ENCODE measurements at regions not wholly inside any gene's neighbourhood (a gene's known extent, or its start where the extent isn't known, plus 50 kb on each side); places are given as distances from the start of the nearest gene placed in this dataset.

GRCh38 chr10:117748058-117748457 lies 205.5 kb downstream of the EMX2 start:
- DNase-seq (ENCODE audit: low read depth) = no peak
- TF ChIP-seq CTCF (IDR thresholded peaks at IDR 0.05; ENCODE audit: insufficient read depth, low read depth, low read length) = no peak
- no peak overlapping the region for H3K4me3 ChIP-seq (ENCODE audit: low read depth, low read length)

- no peak for TF ChIP-seq CTCF (IDR thresholded peaks at IDR 0.05; ENCODE audit: insufficient read depth, low read depth, low read length)
- H3K4me3 ChIP-seq (ENCODE audit: low read depth, low read length) = no peak overlapping the region
- DNase-seq (ENCODE audit: low read depth) = no peak
Measured at GRCh38 chr10:117750616-117751015, 208.1 kb downstream of the EMX2 start.

DNA sequence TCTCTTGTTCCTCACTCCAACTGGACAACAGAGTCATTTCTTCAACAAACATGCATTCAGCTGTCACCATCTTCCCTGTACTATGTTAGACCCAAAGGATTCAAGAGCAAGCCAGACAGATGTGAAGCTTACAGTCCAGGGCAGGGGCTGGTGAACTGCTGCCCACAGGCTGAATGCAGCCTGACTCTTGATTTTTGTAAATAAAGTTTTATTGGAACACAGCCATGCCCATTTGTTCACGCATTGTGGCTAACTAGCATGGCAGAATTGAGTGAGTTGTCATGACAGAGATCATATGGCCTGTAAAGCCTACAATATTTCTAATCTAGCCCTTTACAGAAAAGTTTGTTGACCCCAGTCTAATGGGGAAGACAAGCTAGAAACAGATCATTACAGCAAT lies 208.7 kb downstream of the EMX2 start:
- no peak for TF ChIP-seq CTCF (IDR thresholded peaks at IDR 0.05; ENCODE audit: insufficient read depth, low read depth, low read length)
- no peak for DNase-seq (ENCODE audit: low read depth)

GRCh38 chr10:117752103-117752502 lies 209.6 kb downstream of the EMX2 start:
- H3K4me3 ChIP-seq (ENCODE audit: low read depth, low read length) = no peak overlapping the region
- no peak for TF ChIP-seq CTCF (IDR thresholded peaks at IDR 0.05; ENCODE audit: insufficient read depth, low read depth, low read length)
- no peak for DNase-seq (ENCODE audit: low read depth)

More for the DNA sequence above, 208.7 kb downstream of the EMX2 start:
- no peak overlapping the region for H3K4me3 ChIP-seq (ENCODE audit: low read depth, low read length)

GRCh38 chr10:117754770-117755658 lies 212.5 kb downstream of the EMX2 start:
- no peak overlapping the region for H3K4me3 ChIP-seq (ENCODE audit: low read depth, low read length)
- no peak for TF ChIP-seq CTCF (IDR thresholded peaks at IDR 0.05; ENCODE audit: insufficient read depth, low read depth, low read length)
- DNase-seq (ENCODE audit: low read depth) = no peak

GRCh38 chr10:117755659-117756014 lies 213.1 kb downstream of the EMX2 start:
- no peak for TF ChIP-seq CTCF (IDR thresholded peaks at IDR 0.05; ENCODE audit: insufficient read depth, low read depth, low read length)
- no peak for DNase-seq (ENCODE audit: low read depth)
- H3K4me3 ChIP-seq (ENCODE audit: low read depth, low read length) = no peak overlapping the region

Data from fibroblast of villous mesenchyme (primary cell).